NCI-H1092 (cell line): ENCODE measurements at regions not wholly inside any gene's neighbourhood (a gene's known extent, or its start where the extent isn't known, plus 50 kb on each side); places are given as distances from the start of the nearest gene placed in this dataset.

ENCODE experiments used
- DNase-seq: peaks from one replicate; lab custom pipeline; 2025; lab: John Stamatoyannopoulos, UW

DNA sequence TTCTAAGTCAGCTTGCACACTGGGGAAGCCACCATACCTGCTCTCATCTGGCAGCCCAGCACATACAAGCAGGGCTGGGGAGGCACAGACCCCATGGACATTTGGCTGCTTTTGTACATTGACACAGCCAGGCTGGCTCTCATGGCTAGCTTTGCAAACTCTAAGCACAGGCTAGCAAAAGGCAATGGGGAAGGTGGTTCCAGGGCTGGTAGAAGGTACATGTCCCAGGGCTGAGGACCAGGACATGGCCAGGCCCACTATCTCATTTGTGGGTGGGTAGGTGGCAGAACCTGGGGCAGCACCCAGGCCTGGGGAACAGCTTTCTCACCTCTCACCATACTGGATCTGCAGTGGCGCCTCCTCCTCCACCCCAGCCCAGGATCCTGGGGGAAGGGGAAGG, 90.9 kb downstream of the HS1BP3 start:
- DNase-seq, result no peak

DNA sequence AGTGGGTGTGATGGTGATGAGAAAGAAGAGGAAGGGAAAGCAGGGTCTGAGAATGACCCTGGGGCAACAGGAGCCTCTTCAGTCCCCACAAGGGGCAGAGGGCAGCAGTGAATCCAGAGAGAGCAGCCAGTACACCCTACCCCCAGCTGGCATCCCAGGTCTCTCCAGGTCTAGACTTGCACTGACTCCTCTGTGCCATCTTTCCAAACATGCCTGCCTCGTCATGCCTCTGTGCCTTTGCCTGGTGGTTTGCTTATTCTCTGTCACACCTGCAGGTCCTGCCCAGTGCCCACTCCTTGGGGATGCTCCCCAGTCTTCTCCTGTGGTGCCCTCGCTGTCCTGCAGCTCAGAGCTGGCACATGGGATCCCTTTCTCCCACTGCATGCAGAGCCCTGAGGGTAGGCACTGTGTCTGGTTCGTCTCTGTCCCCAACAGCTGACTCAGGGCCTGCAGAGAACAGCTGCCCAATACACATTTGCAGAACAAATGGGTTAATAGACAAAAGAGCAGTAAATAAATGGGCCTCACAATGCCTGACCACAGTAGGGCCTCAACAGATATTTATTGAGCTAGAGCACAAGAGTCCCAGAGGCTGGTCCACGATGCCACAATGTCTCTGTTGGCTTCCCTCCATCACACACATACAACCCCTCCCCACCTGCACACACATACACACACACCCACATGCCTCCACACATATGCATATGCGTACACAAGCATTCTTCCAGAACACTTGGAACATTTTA, 89.8 kb downstream of the HS1BP3 start:
- DNase-seq, result no peak

DNA sequence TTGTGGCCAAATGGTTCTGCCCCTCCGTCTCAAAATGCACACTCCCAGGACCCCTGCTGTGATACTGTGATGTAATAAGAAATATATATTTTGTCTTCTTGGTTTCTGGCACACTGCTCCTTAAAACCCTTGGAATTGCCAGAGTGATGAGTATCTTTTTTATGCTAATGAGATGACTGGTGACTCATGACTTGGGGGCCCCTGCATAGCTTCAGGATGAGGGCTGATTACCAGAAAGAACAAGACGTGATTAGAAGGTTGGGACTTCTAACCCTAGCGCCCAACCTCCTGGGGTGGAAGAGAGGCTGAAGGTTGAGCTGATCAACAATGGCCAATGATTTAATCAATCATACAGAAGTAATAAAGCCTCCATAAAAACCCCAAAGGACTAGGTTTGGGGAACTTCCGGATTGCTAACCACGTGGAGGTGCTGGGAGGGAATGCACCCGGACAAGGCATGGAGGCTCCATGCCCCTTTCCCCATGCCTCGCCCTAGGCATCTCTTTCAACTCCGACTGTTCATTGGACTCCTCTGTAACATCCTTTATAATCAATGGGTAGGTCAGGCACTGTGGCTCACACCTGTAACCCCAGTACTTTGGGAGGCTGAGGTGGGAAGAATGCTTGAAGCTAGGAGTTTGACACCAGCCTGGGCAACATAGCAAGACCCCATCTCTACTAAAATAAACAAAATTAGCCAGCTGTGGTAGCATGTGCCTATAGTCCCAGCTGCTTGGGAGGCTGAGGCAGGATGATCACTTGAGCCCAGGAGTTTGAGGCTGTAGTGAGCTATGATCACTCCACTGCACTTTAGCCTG, 89.1 kb downstream of the HS1BP3 start:
- DNase-seq, result no peak

DNA sequence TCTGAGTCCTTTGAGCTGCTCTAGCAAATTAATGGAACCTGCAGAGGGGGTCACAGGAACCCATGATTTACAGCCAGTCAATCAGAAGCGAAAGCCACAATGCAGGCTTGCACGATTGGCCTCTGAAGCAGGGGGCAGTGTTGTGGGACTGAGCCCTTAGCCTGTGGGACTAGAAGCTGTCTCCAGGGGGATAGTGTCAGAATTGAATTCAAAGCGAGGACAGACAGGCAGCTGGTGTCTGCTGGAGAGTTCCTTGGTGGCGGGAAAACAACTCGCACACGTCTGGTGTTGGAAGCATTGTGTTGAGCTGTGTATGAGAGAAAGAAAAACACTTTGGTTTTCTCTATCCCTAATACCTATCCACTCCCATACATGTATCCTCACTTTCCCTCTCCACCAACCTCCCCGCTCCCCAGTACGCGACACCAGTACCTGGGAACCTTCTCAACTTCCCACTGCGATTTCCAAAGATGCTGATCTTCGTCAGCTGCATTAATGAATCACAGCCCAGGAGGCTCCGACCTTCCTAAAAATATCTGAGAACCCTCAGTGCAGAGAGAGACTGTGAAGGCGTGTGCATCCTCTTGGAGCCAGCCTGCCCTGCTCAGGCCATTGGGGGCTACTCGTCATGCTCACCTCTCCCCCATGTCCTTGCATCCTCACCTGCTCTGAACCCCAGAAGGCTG, 88.2 kb downstream of the HS1BP3 start:
- no peak for DNase-seq

DNA sequence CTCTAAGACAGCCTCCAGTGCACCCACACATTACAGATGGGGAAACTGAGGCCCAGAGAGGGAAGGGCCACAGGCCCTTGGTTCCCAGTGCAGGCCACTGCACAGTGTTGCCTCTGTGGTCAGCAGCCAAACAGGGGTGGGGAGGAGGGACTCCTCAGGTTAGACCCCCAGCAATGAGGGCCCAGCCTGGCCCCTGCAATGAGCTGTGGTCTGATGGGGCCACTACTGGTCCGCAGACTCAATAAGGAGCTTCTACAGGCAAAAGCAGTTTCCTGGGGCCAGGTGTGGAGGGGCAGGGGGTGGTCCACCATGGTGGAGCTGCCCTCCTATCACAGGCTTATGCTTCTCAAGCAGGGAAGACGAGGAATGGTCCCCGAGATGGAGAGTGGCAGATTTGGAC, 87.6 kb downstream of the HS1BP3 start:
- no peak for DNase-seq

DNA sequence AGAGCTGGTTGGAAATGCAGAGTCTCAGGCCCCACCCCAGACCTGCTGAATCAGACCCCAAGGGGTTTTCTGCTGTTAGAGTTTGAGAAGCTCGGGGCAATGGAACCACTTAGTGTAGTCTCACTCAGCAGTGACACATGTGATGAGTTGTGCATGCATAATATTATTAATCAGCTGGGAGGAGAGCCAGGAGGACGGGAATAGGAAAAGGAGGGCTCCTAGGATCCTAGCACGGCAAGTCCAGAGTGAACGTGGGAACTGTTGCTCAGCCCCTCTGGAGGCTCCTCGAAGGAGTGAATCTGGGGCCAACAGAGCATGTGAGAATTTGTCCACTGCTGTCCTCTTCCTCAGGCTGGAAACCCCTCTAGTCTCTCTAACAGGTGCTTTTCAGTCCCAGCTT, 87.1 kb downstream of the HS1BP3 start:
- DNase-seq, result no peak

DNA sequence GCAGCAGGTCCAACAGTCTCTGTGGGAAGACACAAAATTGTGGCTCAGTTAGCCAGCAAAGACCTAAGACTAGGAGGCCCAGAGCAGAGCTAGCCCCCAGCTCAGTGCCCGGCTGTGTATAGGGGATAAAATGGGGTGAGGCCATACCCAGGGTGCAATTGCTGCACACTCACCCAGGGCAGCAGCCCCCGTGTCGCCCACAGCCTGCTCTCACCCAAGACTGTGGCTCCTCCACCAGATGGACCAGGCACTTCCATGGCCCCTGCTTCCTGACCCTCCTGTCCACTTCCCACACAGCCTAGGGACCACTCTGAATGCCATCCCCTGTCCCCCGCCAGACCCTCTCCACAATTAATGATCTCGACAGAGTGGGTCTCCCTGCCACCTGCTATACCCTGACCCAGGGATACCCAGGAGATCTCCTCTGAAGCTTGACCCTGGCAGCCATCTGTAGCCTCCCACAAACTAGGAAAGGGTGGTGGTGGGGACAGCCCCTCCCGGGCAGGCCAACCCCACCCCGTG, 85.7 kb downstream of the HS1BP3 start:
- no peak for DNase-seq

DNA sequence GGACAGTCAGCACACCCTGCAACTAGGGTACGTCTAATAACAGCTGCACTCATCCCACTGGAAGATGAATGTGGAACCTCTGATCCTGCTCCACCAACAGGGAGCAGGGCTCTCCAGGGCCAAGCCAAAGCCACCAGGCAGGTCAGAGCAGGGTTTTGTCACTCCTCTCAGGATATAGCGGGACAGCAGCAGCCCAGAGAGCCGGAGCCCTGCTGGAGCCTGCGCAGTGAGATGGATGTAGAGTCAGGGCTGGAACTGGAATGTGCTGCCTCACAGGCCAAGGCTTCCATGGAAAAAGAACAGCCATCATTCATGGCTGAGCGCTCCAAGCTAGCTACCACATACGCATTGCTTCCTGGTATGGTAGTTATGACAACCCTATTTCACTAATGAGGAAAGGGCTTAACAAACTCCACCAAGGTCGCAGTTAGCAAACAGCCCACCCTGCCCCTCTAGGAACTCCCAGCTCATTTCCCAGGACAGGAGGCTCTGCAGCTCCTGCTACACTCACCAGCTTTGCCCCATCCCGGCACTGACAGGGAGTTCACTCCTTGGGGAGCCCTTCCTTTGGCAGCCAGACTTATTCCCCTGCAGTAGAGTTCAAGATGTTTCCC, 85.2 kb downstream of the HS1BP3 start:
- no peak for DNase-seq

DNA sequence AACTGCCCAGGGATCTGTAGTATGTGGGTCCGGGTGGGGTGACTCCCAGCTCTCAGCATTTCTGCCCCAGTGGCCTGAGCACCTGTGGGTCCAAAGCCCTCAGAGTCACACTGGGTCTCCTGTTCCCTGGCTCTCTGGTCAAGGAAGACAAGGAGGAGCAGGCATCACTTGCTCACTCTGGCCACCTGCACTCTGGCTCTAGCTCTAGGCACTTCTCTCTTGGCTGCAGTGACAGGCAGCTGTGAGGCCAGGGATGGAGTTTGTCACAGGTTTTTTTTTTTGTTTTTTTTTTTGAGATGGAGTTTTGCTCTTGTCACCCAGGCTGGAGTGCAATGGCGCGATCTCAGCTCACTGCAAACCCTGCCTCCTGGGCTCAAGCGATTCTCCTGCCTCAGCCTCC, 84.6 kb downstream of the HS1BP3 start:
- no peak for DNase-seq

DNA sequence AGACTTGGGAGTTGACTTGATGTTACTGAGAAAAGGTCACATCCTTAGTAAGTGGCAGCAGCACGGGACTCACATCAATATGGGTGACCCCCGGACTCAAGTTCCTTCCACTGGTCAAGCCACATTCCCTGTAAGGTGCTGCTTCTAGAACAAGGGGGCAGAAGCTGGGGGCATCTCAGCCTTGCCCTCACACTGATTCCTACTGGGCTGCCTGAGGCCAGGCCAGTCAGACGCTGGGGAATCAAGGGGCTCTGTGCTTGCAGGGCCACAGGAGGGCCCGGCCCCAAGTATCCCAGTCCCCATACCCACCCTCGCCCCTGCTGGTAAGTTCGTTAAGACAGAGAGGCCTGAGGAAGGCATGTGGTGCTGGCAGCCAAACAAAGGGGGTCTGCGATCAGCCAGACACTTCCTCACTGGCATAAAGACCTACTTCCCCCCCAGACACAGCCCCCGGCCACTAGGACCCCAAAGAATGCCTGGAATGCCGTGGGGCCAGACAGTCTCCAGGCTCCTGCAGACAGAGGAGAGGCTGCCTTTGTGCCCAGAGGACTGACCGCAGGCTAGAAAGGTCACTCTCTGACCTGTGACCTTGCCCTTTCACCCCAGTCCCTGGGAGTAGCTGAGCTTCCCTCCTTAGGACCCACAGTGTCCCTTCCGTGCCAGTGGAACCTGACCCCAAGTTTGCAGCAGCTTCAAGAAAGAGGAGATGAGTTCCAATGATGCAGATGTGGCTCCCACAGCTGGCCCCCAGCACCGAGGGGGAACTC, 83.6 kb downstream of the HS1BP3 start:
- no peak for DNase-seq
